ENCODE measurements at regions not wholly inside any gene's neighbourhood (a gene's known extent, or its start where the extent isn't known, plus 50 kb on each side); places are given as distances from the start of the nearest gene placed in this dataset.

GRCh38 chr9:20087481-20087880 lies 298.6 kb upstream of the SLC24A2 start:
- TF ChIP-seq CTCF (IDR thresholded peaks at IDR 0.05): no peak
- TF ChIP-seq, protein P1, sequence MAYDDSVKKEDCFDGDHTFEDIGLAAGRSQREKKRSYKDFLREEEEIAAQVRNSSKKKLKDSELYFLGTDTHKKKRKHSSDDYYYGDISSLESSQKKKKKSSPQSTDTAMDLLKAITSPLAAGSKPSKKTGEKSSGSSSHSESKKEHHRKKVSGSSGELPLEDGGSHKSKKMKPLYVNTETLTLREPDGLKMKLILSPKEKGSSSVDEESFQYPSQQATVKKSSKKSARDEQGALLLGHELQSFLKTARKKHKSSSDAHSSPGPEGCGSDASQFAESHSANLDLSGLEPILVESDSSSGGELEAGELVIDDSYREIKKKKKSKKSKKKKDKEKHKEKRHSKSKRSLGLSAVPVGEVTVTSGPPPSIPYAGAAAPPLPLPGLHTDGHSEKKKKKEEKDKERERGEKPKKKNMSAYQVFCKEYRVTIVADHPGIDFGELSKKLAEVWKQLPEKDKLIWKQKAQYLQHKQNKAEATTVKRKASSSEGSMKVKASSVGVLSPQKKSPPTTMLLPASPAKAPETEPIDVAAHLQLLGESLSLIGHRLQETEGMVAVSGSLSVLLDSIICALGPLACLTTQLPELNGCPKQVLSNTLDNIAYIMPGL (CRISPR knock-in tag; IDR thresholded peaks at IDR 0.05; ENCODE audit: borderline replicate concordance): no peak
- no peak for TF ChIP-seq USF2 (IDR thresholded peaks at IDR 0.05)
- TF ChIP-seq BCL3 (IDR thresholded peaks at IDR 0.05): no peak
- TF ChIP-seq EHMT2 (IDR thresholded peaks at IDR 0.05; ENCODE audit: low read depth): no peak
- no peak for TF ChIP-seq BHLHE40 (IDR thresholded peaks at IDR 0.05; ENCODE audit: low read depth, low read length)
- no peak for TF ChIP-seq MAX (IDR thresholded peaks at IDR 0.05)
- no peak for TF ChIP-seq NR3C1 (IDR thresholded peaks at IDR 0.05)
- no peak for TF ChIP-seq POLR2A (IDR thresholded peaks at IDR 0.05; ENCODE audit: low read length)
- no peak for TF ChIP-seq CEBPB (IDR thresholded peaks at IDR 0.05)
- TF ChIP-seq EP300 (IDR thresholded peaks at IDR 0.05): no peak
- no peak for TF ChIP-seq SMC3 (IDR thresholded peaks at IDR 0.05)
